WTC11 (cell line): ENCODE measurements at regions not wholly inside any gene's neighbourhood (a gene's known extent, or its start where the extent isn't known, plus 50 kb on each side); places are given as distances from the start of the nearest gene placed in this dataset.

Experiments used
- CREB1 ChIP-seq: sonication (generic); formaldehyde crosslinking; IDR thresholded peaks from 2 replicates; pipeline ENCODE4 v1.8.0; 2023; ENCODE audit warnings: mild to moderate bottlenecking, missing genetic modification reagents
- NR1H2 ChIP-seq: sonication (generic); formaldehyde crosslinking; IDR thresholded peaks from 2 replicates; pipeline ENCODE4 v1.9.0; 2021; ENCODE audit warnings: mild to moderate bottlenecking, moderate library complexity, missing genetic modification reagents
- ZNF232 ChIP-seq: sonication (generic); formaldehyde crosslinking; IDR thresholded peaks from 2 replicates; pipeline ENCODE4 v1.8.0; 2022; ENCODE audit warnings: mild to moderate bottlenecking, missing genetic modification reagents
- ZNF263 ChIP-seq: sonication (generic); formaldehyde crosslinking; IDR thresholded peaks from 2 replicates; pipeline ENCODE4 v1.8.1; 2022; ENCODE audit warnings: low read depth, mild to moderate bottlenecking, moderate library complexity, missing genetic modification reagents
- TF ChIP-seq, protein P1 (sequence below): fragments of 250-450 bp; sonication (Bioruptor Pico); IDR thresholded peaks from 2 replicates; pipeline ENCODE4 v2.1.2; 2022; ENCODE audit warnings: mild to moderate bottlenecking, moderate library complexity
- TF ChIP-seq, protein P2 (sequence below): fragments of 200-600 bp; IDR thresholded peaks from 2 replicates; pipeline ENCODE4 v1.8.0; 2022; ENCODE audit warnings: antibody characterized with exemption
- TF ChIP-seq, protein P3 (sequence below): sonication (generic); formaldehyde crosslinking; conservative IDR thresholded peaks from 2 replicates; pipeline ENCODE4 v1.8.1; 2022; ENCODE audit warnings: mild to moderate bottlenecking, missing genetic modification reagents
- TF ChIP-seq, protein P4 (sequence below): sonication (generic); formaldehyde crosslinking; IDR thresholded peaks from 2 replicates; pipeline ENCODE4 v1.8.1; 2022; ENCODE audit warnings: mild to moderate bottlenecking, missing genetic modification reagents, moderate library complexity, borderline replicate concordance
- TF ChIP-seq, protein P5 (sequence below): fragments of 250-450 bp; sonication (Bioruptor Pico); conservative IDR thresholded peaks from 2 replicates; pipeline ENCODE4 v1.9.0; 2021; ENCODE audit warnings: mild to moderate bottlenecking

DNA sequence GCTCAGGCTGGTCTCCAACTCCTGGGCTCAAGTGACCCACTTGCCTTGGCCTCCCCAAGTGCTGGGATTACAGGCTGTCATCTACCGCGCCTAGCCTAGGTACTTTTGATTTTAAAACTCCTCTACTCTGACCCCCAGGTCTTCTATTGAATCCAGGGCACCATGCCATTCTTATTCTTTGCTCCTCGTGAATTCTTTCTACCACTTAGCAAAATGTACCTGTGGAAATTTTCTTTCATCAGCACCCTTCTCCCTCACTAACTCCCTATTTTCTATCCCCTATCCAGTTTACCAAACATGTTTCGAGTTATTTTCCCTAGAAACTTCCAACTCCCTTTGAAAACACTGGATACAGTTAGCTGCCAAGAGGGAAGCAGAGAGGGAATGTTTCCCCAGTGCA lies 60.0 kb upstream of the RAPGEF2 start:
- TF ChIP-seq ZNF263 (CRISPR knock-in tag) (no peak), ZNF232 (no peak), CREB1 (CRISPR knock-in tag) (no peak), NR1H2 (CRISPR knock-in tag) (no peak)
- TF ChIP-seq, protein P1, sequence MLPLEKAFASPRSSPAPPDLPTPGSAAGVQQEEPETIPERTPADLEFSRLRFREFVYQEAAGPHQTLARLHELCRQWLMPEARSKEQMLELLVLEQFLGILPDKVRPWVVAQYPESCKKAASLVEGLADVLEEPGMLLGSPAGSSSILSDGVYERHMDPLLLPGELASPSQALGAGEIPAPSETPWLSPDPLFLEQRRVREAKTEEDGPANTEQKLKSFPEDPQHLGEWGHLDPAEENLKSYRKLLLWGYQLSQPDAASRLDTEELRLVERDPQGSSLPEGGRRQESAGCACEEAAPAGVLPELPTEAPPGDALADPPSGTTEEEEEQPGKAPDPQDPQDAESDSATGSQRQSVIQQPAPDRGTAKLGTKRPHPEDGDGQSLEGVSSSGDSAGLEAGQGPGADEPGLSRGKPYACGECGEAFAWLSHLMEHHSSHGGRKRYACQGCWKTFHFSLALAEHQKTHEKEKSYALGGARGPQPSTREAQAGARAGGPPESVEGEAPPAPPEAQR (CRISPR knock-in tag): no peak
- TF ChIP-seq, protein P2, sequence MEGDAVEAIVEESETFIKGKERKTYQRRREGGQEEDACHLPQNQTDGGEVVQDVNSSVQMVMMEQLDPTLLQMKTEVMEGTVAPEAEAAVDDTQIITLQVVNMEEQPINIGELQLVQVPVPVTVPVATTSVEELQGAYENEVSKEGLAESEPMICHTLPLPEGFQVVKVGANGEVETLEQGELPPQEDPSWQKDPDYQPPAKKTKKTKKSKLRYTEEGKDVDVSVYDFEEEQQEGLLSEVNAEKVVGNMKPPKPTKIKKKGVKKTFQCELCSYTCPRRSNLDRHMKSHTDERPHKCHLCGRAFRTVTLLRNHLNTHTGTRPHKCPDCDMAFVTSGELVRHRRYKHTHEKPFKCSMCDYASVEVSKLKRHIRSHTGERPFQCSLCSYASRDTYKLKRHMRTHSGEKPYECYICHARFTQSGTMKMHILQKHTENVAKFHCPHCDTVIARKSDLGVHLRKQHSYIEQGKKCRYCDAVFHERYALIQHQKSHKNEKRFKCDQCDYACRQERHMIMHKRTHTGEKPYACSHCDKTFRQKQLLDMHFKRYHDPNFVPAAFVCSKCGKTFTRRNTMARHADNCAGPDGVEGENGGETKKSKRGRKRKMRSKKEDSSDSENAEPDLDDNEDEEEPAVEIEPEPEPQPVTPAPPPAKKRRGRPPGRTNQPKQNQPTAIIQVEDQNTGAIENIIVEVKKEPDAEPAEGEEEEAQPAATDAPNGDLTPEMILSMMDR: no peak
- TF ChIP-seq, protein P3, sequence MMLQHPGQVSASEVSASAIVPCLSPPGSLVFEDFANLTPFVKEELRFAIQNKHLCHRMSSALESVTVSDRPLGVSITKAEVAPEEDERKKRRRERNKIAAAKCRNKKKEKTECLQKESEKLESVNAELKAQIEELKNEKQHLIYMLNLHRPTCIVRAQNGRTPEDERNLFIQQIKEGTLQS (CRISPR knock-in tag): no peak
- TF ChIP-seq, protein P4, sequence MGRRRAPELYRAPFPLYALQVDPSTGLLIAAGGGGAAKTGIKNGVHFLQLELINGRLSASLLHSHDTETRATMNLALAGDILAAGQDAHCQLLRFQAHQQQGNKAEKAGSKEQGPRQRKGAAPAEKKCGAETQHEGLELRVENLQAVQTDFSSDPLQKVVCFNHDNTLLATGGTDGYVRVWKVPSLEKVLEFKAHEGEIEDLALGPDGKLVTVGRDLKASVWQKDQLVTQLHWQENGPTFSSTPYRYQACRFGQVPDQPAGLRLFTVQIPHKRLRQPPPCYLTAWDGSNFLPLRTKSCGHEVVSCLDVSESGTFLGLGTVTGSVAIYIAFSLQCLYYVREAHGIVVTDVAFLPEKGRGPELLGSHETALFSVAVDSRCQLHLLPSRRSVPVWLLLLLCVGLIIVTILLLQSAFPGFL (CRISPR knock-in tag): no peak
- TF ChIP-seq, protein P5, sequence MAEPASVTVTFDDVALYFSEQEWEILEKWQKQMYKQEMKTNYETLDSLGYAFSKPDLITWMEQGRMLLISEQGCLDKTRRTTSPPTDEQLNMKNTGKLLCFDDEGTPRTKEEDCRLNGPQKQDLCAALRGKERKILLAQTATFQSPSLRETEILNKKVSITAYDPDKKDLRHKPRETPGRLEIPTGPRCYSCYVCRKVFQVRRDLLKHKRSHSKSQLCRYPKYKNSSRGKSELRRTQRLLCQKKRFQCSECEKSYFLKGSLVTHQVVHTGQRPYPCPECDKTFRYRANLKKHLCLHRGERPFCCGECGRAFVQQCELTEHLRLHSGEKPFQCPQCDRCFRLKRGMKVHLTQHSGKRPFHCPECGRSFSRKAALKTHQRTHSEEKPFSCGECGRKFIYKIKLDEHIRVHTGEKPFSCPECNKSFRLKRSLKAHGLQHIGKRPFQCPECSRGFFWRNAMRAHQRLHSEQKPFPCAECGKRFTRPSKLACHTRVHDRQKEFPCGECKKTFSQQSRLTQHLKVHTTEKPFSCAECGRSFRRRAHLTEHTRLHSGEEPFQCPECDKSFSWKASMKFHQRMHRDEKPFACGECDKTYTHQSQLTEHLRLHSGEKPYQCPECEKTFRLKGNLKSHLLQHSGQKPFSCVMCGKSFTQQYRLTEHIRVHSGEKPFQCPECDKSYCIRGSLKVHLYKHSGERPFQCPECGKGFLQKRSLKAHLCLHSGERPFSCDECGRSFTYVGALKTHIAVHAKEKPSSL: no peak
